Lung microvascular endothelial cell (primary cell): ENCODE measurements at regions not wholly inside any gene's neighbourhood (a gene's known extent, or its start where the extent isn't known, plus 50 kb on each side); places are given as distances from the start of the nearest gene placed in this dataset.
A peak's percentile ranks its signal among the peaks of the same experiment; 100 is the strongest.

Experiments
- DNase-seq, 2 donors: peaks; one replicate each; pipeline versions ENCODE4 v3.0.0 to v3.0.0-alpha.2; 2010; ENCODE audit warnings: low read depth in 2 of 2

DNA sequence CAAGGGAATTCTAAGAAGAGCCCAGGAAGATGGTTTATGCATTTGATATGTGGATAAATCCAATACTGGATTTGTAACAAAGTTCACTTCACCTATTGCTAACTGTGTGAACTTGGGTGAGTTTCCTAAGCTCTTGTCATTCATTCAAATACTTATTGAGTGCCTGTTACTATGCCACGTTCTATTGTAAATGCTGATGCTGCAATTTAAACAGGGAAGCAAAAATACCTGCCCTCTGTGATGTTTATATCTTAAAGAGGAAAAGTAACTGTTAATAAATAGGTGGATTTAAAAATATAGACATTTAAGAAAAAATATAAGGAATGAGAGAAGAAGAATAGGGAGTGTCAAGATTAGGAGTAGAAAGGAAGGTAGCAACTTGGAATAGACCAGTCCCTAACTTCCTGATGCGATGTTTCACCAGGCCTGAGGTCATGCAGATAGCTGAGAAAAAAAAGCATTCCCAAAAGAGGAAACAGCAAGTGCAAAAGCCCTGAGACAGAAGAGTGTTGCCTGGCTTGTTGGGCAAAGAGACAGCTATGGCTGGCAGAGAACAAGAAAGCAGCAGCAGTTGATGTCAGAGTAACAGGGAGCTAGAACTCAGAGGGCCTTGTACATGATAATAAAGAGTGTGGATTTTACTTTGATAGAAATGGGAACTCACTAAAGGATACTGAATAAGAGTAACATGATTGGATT is 54.3 kb upstream of the TCF21 start:
- DNase-seq = no peak

GRCh38 chr6:133835901-133836300 is 53.0 kb upstream of the TCF21 start:
- no peak for DNase-seq

DNA sequence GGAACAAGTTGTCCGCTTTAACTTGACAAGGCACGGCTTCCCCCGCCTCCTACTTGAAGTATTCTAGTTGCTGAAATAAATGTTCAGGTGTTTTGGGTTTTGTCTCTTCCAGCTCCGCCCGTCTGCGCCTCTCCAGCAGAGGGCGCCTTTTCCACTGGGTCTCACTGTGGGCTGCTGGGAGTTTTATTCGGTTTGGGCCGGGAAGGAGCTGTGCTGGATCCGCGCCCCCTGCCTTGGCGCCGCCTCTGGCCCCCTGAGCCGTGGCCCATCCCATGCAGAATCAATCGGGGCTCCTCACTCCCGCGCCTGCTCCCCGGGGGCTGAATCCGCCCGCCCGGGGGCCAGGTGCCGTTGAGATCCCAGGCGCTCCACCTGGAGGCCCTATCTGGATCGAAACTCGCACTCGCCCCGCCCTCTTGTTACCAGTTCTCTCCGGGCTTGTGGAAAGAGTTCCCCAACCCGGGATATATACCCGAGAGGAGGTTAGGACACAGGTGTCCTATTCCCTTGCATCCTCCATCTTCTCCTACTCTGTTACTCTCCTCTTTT is 51.0 kb upstream of the TCF21 start:
- DNase-seq = peak in 1 of 2 donors; percentile 62
